Superior temporal gyrus (tissue), 1 donor: ENCODE measurements at regions not wholly inside any gene's neighbourhood (a gene's known extent, or its start where the extent isn't known, plus 50 kb on each side); places are given as distances from the start of the nearest gene placed in this dataset.

Source experiments
- DNase-seq: peaks from one replicate; pipeline ENCODE4 v3.0.0-alpha.2; 2016; ENCODE audit errors: extremely low spot score

GRCh38 chr5:178808886-178809285 is 50.9 kb upstream of the ZNF354B start:
- no peak for DNase-seq

DNA sequence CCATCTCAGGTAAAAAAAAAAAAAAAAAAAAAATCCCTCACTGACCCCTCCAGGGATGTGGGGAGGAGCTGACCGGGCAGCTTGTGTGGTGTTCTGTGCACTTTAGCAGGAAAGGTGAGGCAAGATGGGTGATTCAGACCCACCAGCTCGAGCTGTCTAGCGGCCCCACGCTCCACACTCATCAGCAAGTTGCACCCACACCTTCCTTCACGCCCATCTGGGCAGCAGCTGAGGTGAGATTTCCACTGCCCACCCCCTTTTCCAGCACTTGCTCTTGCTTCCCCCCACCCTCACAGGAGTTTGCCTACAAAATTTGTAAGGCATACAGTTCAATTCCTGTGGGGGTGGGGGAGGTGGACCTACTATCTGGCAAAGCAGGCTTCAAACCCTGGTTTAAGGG is 58.7 kb upstream of the ZNF354B start:
- DNase-seq: no peak

DNA sequence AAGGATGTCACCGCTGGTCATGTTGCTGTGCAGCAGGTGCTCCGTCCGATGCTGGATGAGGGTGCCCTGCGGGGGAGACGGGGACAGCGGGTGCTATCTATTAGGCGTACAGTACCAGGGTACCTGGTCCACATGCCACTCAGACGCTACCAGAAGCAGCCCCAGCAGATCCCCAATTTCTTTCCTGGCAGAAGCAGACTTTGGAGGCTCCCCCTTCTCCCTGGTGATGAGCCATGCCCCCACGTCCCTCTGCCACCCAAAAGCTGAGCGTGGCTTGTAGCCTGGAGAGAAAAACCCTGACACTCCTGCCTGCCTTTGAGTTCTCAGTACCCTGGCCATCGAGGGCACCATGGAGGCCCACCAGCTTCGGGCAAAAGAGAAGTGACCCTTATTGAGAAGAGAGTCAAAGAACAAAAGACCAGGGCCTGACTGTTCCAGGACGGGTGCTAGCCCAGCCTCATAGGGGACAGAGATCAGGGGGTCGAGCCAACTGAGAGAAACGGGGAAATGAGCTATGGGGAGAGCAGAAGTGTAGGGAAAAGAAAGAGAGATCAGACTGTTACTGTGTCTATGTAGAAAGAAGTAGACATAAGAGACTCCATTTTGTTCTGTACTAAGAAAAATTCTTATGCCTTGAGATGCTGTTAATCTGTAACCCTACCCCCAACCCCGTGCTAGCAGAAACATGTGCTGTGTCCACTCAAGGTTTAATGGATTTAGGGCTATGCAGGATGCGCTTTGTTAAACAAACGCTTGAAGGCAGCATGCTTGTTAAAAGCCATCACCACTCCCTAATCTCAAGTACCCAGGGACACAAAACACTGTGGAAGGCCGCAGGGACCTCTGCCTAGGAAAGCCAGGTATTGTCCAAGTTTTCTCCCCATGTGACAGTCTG is 62.0 kb upstream of the ZNF354B start:
- DNase-seq: no peak

DNA sequence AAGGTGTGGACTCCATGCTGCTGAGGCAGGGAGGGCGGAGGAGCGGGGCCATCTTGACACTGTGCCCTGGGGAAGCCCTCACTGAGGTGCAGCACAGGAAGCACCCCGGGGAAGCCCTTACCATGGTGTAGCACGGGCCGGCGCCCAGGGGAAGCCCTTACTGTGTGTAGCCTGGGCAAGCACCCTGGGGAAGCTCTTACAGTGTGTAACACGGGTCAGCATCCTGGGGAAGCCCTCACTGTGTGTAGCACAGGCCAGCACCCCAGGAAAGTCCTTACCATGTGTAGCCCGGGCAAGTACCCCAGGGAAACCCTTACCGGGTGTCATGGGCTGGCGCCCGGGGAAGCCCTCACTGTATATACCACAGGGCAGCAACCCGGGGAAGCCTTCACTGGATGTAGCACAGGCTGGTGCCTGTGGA is 62.6 kb upstream of the ZNF354B start:
- DNase-seq: no peak

DNA sequence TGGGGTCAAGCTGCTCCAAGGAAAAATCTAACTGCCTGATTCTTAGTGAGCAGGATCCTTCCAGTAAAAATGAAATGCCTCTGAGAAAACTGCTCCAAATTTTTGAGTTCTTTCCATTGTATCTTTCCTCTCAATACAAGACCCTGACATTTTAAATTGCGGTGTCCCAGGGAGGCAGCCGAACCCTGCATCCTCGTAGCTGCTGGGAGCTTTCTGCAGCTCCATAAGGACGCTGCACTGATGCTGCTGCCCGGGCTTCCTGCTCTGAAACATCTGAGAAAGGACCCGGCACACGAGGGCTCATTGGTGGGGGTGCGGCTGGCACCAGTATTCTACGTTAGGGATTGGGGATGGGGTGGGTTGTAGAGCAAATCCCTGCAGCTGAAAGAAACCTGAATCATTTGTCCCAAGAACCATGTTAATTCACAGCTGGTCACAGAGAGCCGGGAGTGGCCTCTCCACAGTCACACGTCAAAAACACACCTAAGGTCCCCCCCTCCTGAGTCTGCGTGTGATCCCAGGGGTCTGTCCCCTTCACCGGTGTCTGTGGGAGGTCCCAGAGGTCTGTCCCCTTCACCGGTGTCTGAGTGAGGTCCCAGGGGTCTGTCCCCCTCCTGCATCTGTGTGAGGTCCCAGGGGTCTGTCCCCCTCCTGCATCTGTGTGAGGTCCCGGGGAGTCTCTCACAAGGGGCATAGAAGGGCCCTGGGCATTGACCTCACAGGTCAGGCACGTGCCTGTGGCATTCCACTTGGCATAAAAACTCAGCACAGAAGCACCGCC is 63.4 kb upstream of the ZNF354B start:
- no peak for DNase-seq

DNA sequence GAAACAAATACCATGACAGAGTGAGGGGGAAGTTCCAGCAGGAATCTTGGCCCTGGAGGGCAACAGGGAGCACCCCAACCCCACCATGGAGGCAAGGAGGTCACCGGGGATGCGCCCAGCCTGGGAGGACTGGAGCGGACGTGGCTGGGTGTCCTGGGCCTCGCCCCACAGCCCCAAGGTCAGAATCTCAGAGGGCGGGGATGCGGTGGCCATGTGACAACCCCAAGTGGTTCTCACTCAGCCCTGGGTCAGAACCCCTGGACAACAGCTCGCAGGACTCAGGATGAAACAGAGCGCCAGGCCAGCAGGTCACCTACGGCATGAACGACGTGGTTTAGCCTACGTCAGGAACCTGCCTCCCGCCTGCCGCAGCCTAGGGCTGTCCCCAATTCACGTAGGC is 64.0 kb upstream of the ZNF354A start:
- DNase-seq: no peak

DNA sequence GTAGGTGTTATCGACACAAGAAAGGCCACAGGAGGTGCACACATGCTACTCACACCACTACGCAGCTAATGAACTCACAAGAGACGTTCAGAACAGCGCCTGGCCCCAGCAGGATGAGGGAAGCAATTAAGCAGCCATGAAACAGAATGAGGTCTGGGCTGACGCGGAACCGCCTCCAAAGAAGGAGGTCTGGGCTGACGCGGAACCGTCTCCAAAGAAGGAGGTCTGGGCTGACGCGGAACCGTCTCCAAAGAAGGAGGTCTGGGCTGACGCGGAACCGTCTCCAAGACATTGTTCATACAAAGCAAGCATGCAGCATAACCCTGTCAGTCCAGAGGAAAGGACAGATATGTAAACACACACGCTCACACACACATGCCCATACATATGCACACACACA is 63.2 kb upstream of the ZNF354A start:
- no peak for DNase-seq

DNA sequence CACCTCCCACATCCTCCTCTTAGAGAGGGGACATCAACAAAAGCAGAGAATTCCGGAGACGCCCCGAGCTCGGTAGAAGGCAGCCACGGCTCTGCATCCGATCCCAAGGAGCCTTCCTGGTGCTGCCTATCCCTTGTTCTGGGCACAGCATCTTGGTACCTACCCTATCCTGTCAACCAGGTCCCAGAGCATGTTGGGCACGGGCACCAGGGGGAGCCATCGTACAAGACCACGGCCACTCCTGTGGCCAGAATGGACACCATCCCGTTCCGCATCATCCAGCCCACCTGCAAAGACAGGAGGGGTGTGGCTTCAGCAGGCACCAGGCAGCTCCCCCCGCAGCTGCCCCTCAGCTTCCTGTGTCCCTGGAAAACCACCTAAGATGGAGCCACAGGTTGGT is 62.7 kb upstream of the ZNF354A start:
- no peak for DNase-seq

DNA sequence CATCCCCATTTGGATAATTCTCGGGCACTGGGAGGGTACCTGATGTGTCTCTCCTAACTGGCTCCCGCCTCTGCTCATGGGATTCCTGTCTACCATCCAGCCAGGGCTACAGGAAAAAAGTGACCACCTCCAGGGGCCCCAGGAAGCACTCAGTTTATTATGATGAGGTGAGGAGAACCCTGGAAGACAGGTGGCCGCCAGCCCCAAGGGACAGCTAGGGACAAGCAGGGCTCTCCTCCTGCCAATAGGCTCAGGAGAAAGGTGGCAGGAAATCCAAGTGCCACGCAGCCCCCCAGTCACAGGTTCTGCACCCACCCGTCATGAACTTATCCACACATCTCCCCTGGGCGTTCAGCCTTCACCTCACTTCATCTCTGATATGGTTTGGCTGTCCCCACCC is 61.5 kb upstream of the ZNF354A start:
- no peak for DNase-seq

DNA sequence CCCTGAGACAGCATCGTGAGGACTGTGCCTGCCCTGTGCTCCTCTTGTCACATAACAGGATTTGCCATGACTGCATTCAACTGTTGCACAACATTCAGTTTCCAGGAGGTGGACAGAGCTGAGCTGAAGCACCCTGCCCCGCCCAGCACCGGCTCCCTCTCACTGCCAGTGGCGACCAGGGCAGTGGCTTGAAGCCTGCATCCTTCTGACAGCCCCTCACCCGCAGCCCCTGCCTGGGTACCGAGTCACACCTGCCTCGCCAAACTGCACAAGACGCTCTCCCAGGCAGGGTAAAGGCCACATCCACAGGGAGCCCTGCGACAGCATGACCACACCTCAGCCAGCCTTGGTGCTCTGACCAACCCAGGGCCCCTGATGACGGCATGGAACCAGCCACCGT is 59.9 kb upstream of the ZNF354A start:
- no peak for DNase-seq

GRCh38 chr5:178788381-178789085 is 58.1 kb upstream of the ZNF354A start:
- DNase-seq: no peak

- no peak for DNase-seq
Measured at GRCh38 chr5:178787889-178788288, 57.4 kb upstream of the ZNF354A start.

DNA sequence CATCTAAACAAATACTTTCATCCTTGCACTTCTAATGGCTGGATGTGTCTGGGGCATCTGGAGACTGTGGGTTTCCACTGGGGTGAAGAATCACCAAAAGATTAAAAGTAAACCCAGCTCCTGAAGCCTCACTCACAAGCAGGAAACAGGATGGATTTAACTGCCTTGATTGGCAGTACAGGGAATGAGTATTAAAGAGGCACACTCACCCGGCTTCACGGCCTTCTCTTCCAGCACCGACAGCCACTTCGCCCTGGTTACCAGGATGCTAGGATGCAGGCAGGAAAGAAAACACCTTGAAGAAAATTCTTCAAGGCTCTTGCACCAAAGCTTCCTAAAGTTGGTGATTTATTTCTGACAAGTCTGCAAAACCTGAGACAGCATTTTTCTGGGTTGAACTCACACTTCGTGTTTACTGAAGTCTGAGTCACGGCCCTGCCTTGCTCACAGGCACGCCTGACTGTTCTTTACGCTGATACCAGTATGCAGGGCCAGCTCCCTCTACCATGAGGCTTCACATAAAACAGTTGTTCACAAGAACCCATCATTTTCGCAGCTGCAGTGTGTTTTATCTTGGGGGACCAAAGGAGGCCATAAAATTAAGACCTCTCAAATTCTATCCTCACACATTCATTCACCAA is 56.5 kb upstream of the ZNF354A start:
- no peak for DNase-seq

GRCh38 chr5:178786417-178786816 is 56.0 kb upstream of the ZNF354A start:
- DNase-seq: no peak

DNA sequence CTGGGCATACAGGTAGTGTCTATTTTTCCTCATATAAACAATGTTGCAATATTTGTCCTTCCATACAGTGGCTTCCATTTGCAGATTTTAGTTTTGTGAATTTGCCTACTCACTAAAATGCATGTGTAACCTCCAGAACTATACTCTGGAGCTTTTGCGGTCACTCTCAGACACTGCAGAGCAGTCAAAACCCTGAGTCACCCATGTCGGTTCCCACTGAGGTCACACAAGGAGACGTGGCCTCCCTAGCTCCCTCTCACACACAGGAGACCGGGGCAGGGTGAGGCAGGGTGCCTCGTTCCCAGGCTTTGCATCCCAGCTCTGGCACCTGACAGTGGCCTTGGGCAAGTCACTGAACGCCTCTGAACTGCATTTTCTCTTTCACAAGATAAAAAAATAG is 55.5 kb upstream of the ZNF354A start:
- DNase-seq: no peak

GRCh38 chr5:178784391-178784790 is 53.9 kb upstream of the ZNF354A start:
- no peak for DNase-seq

DNA sequence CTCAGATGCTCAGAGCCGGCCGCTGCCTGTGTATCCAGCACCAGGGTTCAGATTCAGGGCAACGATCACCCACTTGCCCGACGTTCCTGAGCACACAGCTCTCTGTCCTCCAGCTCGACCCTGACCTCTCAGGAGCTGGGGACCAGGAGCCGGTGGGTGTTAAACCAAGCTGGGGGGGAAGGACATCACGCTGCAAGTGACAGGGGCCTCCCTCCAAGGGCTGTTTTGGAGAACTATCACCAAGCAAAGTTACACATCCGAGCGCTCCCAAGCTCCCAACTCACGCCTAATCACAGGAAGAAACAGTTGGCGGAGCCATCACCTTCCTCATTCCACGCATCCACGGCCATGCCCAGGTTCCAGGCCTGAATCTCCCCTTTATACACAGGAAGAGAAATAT is 51.5 kb upstream of the ZNF354A start:
- DNase-seq: no peak

DNA sequence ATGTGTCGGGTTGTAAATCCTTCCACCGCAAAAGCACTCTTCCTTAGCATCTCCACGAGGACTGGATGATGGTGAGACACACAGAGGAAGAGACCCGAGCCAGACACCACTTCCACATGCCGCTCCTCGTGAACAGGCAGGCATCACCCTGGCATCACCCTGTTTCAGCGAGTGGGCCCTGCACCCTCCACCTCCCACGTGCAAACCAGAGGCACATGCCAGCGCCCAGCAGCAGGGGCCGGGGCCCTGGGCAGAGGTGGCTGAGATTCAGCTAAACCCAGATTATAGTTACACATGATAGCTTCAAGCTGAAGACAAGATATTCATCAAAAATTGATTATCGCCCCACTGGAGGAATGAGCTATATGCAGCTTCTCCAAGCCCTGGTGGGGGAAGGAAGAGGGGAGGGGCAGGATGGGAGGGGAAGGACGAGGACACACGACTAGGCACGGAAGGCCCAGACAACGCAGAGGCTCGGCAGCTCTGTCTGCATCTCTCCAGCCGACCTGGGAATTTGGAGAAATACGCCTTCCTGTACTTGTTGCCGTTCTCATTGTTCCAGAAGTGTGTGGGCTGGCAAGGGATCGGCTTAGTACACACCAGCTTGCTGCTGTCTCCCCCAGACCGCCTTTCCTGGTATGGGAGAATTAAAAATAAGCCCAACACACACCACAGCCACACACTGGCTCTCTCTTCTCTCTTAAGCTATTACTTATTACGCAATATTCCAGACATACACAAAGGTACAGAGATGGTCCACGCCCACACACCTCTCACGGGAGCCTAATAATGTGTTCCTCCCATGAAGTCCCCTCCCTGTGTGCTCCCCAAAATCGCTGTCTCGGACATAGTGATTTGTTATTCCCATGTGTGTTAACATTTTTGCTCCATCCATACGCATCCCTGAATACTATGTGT is 50.4 kb upstream of the ZNF354A start:
- DNase-seq: peak; percentile 28
